Activated CD4-positive, alpha-beta memory T cell treated with anti-CD3 and anti-CD28 coated beads for 36 hours (primary cell): ENCODE measurements at regions not wholly inside any gene's neighbourhood (a gene's known extent, or its start where the extent isn't known, plus 50 kb on each side); places are given as distances from the start of the nearest gene placed in this dataset.
"Not testable (repeated sequence)": the region's sequence is repeated elsewhere in the genome, so short reads cannot be mapped to it uniquely, and the experiment has no call there.

Source experiments
- CTCF ChIA-PET: fragments of 350-600 bp; sonication (Branson Sonifier 250); formaldehyde crosslinking; loops from one replicate; lab custom pipeline; 2021; ENCODE audit warnings: antibody characterized with exemption, inconsistent platforms; lab: Charles Lee
- POLR2A ChIA-PET: fragments of 350-600 bp; sonication (Branson Sonifier 250); formaldehyde crosslinking; loops from one replicate; lab custom pipeline; 2021; ENCODE audit warnings: antibody characterized with exemption; lab: Charles Lee
- DNase-seq: peaks from one replicate; pipeline ENCODE4 v3.0.0-alpha.2; 2020
- H3K27ac Mint-ChIP-seq: one replicate; pipeline ENCODE4 v1.8.0; 2021; ENCODE audit warnings: mixed read lengths
- H3K27me3 Mint-ChIP-seq: one replicate; pipeline ENCODE4 v1.8.0; 2021; ENCODE audit warnings: mixed read lengths
- H3K36me3 Mint-ChIP-seq: one replicate; pipeline ENCODE4 v1.8.0; 2021; ENCODE audit warnings: mixed read lengths
- H3K4me1 Mint-ChIP-seq: one replicate; pipeline ENCODE4 v1.8.0; 2021; ENCODE audit warnings: low read depth, mixed read lengths
- H3K4me3 Mint-ChIP-seq: one replicate; pipeline ENCODE4 v1.8.0; 2021; ENCODE audit warnings: mild to moderate bottlenecking, mixed read lengths
- H3K9me3 Mint-ChIP-seq: one replicate; pipeline ENCODE4 v1.8.0; 2021; ENCODE audit warnings: mixed read lengths
- intact Hi-C: fragments of 100-400 bp; cut with micrococcal nuclease; formaldehyde crosslinking; loops from one replicate; pipeline ENCODE4 v1.15.1; 2023

DNA sequence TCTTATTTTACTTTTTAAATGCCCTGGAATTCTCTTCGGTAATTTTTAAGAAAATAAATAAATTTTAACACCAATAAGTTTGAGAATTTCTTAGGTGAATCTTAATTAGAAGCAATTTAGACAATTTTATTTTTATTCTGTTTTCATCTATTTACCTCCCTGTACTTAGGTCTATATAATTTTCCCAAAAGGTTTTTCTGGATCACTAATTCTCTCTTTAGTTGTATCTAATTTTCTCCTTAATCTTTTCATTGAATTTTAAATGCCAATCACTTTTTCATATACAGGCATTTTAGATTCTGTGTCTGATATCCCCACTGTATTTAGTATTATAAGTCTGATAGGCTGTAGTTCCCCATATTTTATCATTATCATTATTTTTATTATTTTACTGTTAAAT lies 845.3 kb downstream of the TRIML1 start:
- Mint-ChIP-seq H3K4me1 (no peaks in the 10 kb centered on the region), H3K9me3 (peaks cover 7% of the 10 kb centered on the region), H3K4me3 (no peak overlapping the region), H3K27ac (no peak overlapping the region), H3K27me3 (no peaks in the 10 kb centered on the region), H3K36me3 (no peaks in the 10 kb centered on the region)
- POLR2A ChIA-PET, result no interaction called here
- intact Hi-C loops, result no loop called here
- CTCF ChIA-PET, result no interaction called here
- no peak for DNase-seq

DNA sequence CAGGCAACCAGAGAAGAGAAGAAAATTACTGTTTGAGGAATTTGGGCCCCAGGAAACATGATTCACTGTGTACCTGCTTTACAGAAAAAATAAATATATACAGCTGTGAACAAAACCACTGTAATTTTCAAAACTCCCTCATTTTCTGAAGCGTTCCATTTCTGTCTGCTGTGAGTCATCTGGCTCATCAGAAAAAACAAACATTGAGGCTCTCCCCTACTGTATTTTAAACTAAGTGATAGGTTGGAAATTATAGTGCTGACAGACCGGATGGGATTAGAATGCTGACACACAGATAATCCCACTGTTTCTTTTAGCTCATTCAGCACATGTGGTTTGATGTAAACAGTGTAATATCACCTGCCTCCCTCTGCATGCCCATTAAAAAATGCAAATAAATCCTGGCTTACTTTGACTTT lies 847.0 kb downstream of the TRIML1 start:
- Mint-ChIP-seq H3K36me3 (no peaks in the 10 kb centered on the region), H3K4me3 (no peak overlapping the region), H3K4me1 (no peaks in the 10 kb centered on the region), H3K9me3 (peaks cover 7% of the 10 kb centered on the region), H3K27ac (no peak overlapping the region), H3K27me3 (no peaks in the 10 kb centered on the region)
- ChIA-PET CTCF (no interaction called here), POLR2A (no interaction called here)
- intact Hi-C loops, result no loop called here
- no peak for DNase-seq

DNA sequence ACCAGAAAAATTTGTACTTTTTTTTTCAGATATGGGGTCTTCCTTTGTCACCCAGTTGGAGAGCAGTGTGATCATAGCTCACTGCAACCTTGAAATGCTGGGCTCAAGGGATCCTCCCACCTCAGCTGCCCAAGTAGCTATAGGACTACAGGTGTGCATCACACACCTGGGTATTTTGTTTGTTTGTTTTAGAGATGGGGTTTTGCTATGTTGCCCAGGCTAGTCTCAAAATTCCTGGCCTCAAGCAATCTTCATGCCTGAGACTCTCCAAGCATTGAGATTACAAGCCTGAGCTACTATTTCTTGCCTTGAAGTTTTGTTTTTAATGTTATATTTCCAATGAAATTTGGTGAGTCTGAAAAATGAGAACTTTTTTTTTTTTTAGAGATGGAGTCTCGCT lies 847.8 kb downstream of the TRIML1 start:
- Mint-ChIP-seq H3K4me1 (no peaks in the 10 kb centered on the region), H3K27ac (no peak overlapping the region), H3K27me3 (no peaks in the 10 kb centered on the region), H3K9me3 (peaks cover 7% of the 10 kb centered on the region), H3K36me3 (no peaks in the 10 kb centered on the region), H3K4me3 (no peak overlapping the region)
- ChIA-PET POLR2A (no interaction called here), CTCF (no interaction called here)
- DNase-seq, result no peak
- intact Hi-C loops, result no loop called here

DNA sequence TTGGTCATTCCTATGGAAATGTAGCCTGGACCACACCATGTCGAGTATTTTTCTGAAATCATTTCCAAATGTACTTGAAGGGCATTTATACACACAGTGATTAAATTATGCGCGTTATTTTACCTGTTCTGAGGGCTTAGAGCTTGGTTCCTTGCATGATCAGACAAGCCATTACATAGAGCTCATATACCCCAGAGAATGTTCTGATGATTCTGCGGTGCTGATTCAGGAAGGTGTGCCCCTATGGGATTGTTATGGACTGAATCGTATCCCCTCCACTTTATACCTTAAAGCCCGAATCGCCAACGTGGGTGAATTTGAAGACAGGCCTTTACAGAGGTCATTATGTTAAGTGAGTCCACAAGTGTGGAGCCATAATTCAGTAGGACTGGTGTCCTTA lies 848.9 kb downstream of the TRIML1 start:
- Mint-ChIP-seq H3K4me1 (no peaks in the 10 kb centered on the region), H3K27me3 (no peaks in the 10 kb centered on the region), H3K4me3 (no peak overlapping the region), H3K36me3 (no peaks in the 10 kb centered on the region), H3K9me3 (peaks cover 10% of the 10 kb centered on the region), H3K27ac (no peak overlapping the region)
- DNase-seq, result no peak
- ChIA-PET POLR2A (no interaction called here), CTCF (no interaction called here)
- intact Hi-C loops, result no loop called here

DNA sequence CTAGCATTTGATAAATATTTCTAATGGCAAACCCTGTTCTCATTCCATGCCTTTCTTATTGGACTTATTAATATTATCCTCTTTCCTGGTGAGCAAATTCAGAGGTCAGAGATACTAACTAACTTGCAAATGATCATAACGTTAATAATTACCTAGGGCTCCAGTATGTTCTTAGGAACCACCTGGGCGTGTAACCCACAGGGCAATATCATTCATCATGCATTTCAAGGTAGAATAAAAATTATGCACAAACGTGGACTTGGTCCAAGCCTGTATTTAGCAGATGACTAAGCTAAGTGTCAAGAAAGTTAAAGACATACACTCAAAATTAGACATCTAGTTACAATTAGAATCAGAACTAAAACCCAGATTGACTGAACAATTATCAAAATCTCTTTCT lies 850.1 kb downstream of the TRIML1 start:
- peaks cover 14% of the 10 kb centered on the region for H3K9me3 Mint-ChIP-seq
- no peaks in the 10 kb centered on the region for H3K27me3 Mint-ChIP-seq
- no peaks in the 10 kb centered on the region for H3K4me1 Mint-ChIP-seq
- ChIA-PET CTCF (no interaction called here), POLR2A (no interaction called here)
- H3K27ac Mint-ChIP-seq, result no peak overlapping the region
- H3K4me3 Mint-ChIP-seq, result no peak overlapping the region
- DNase-seq, result no peak
- no peaks in the 10 kb centered on the region for H3K36me3 Mint-ChIP-seq
- intact Hi-C loops, result no loop called here

DNA sequence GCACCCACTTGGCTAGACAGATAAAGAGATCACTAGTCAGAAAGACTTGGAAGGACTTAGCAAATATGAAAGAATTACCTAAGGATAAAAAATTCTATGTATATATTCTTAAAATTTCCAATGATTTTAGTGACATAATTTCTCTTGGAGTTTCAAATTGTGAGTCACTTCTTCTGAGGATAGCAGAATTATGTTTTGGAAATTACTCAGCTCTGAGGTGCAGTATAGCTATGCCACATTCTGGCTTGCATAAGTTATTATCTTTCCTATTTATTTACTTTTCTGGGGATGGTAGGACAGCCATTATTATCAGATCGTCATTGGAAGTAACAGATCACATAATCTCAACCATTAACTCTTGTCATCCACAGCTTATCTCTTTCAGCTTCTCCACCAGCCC lies 853.5 kb downstream of the TRIML1 start:
- Mint-ChIP-seq H3K4me3 (no peak overlapping the region), H3K9me3 (peaks cover 13% of the 10 kb centered on the region), H3K36me3 (no peaks in the 10 kb centered on the region), H3K27me3 (no peaks in the 10 kb centered on the region), H3K27ac (no peak overlapping the region), H3K4me1 (no peaks in the 10 kb centered on the region)
- DNase-seq, result no peak
- ChIA-PET POLR2A (no interaction called here), CTCF (interaction anchor here (0.6 kb wide), 1 partner anchor 29 kb away, joined by 3 read pairs; no protein-coding TSS in a partner anchor)
- intact Hi-C loops, result no loop called here

DNA sequence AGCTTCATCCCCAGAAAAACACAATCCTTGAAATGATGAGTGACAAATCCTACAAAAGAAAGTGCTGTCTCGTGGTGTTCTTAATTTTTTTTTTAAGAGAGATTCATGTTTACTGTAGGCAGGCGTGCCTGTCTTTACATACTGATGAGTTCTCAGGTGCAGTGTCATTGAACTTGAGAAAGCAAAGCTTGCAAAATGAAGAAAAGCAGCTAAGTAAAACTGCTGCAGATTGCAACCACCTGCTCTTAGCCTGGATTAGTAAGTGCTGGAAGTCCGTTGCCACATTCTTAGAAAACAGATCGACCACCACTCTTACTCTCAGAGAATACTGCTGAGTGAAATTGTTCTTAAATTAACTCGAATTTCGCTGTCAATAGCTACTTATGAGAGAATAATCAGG lies 854.6 kb downstream of the TRIML1 start:
- intact Hi-C loops, result no loop called here
- POLR2A ChIA-PET, result no interaction called here
- Mint-ChIP-seq H3K36me3 (no peaks in the 10 kb centered on the region), H3K4me1 (no peaks in the 10 kb centered on the region), H3K27me3 (no peaks in the 10 kb centered on the region), H3K27ac (no peak overlapping the region), H3K4me3 (no peak overlapping the region), H3K9me3 (peaks cover 11% of the 10 kb centered on the region)
- CTCF ChIA-PET, result no interaction called here
- DNase-seq, result no peak

DNA sequence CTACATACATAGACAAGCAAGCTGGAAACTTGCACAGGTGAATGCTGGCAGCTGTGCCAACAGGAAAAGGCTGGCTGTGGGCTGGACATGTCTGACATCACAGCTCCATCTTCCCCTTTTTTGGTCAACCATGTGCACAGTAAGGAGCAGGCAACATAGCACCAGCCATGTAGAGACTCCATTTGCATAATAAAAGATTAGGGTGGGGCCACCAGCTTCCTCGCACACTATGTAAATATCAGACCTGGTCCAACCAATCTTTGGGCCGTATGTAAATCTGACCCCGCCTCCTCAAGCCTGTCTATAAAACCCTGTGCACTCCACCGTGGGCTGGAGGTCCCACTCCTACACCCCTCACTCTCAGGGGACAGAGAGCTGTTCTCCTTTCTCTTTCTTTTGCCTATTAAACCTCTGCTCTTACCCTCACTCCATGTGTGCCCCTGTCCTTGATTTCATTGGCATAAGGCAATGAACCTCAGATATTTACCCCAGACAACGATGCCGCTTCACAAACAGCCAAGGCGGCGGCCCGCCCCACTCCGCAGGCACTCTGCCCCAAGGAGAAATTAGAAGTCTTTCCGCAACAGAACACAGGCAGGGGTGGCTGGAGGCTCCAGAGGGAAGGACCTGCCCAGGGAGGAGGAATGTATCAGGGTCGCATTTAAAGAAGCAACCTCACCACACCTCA lies 862.2 kb downstream of the TRIML1 start:
- ChIA-PET POLR2A (no interaction called here), CTCF (no interaction called here)
- no peaks in the 10 kb centered on the region for H3K4me1 Mint-ChIP-seq
- intact Hi-C loops, result no loop called here
- H3K4me3 Mint-ChIP-seq, result no peak overlapping the region
- H3K9me3 Mint-ChIP-seq, result peaks cover 19% of the 10 kb centered on the region
- H3K27ac Mint-ChIP-seq, result no peak overlapping the region
- H3K27me3 Mint-ChIP-seq, result no peaks in the 10 kb centered on the region
- H3K36me3 Mint-ChIP-seq, result no peaks in the 10 kb centered on the region
- no peak for DNase-seq

DNA sequence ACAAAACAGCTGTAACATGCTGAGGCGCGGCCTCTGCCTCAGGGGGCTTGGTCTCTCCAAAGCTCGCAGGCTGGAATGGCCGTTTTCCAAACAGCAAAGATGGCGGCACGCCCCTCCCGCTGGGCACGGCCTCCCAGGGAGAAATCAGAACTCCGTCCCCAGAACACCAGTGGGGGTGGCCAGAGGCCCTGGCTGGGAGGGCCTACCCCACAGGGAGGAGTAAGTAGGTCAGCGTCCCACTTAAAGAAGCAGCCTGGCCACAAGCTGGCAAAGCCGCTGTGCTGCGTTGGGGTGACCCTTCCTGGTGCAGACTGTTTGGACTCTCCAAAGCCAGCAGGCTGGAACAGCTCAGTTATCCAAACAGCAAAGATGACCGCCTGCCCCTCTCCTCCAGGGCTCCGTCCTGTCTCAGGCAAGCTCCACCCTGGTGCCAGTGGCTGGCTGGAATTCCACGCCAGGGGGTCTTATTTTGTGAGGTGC lies 862.8 kb downstream of the TRIML1 start:
- CTCF ChIA-PET, result no interaction called here
- H3K27me3 Mint-ChIP-seq, result no peaks in the 10 kb centered on the region
- DNase-seq, result no peak
- no peaks in the 10 kb centered on the region for H3K36me3 Mint-ChIP-seq
- peaks cover 19% of the 10 kb centered on the region for H3K9me3 Mint-ChIP-seq
- no peak overlapping the region for H3K4me3 Mint-ChIP-seq
- intact Hi-C loops, result no loop called here
- no peak overlapping the region for H3K27ac Mint-ChIP-seq
- no peaks in the 10 kb centered on the region for H3K4me1 Mint-ChIP-seq
- POLR2A ChIA-PET, result no interaction called here

DNA sequence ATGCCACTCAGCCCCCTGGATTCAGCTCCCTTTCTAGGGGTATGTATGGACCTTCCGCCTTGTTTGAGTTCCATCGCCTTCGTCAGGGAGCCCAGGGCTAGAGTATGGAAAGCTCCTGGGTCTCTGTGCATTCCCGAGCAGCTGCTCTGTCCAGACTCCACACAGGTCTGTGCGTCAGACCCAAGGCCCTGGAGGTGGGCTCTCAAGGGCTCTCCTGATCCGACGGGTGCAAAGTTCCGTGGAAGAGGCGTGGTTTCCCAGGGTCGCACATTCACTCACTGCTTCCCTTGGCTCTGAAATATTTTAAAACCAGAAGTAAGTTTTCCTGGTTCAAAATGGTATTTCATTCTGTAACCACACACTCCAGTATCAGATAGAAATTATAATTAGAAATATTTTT lies 863.2 kb downstream of the TRIML1 start:
- no peaks in the 10 kb centered on the region for H3K36me3 Mint-ChIP-seq
- no peak overlapping the region for H3K27ac Mint-ChIP-seq
- H3K4me3 Mint-ChIP-seq, result no peak overlapping the region
- DNase-seq, result no peak
- no peaks in the 10 kb centered on the region for H3K4me1 Mint-ChIP-seq
- H3K9me3 Mint-ChIP-seq, result peaks cover 19% of the 10 kb centered on the region
- ChIA-PET CTCF (no interaction called here), POLR2A (no interaction called here)
- H3K27me3 Mint-ChIP-seq, result no peaks in the 10 kb centered on the region
- intact Hi-C loops, result no loop called here

DNA sequence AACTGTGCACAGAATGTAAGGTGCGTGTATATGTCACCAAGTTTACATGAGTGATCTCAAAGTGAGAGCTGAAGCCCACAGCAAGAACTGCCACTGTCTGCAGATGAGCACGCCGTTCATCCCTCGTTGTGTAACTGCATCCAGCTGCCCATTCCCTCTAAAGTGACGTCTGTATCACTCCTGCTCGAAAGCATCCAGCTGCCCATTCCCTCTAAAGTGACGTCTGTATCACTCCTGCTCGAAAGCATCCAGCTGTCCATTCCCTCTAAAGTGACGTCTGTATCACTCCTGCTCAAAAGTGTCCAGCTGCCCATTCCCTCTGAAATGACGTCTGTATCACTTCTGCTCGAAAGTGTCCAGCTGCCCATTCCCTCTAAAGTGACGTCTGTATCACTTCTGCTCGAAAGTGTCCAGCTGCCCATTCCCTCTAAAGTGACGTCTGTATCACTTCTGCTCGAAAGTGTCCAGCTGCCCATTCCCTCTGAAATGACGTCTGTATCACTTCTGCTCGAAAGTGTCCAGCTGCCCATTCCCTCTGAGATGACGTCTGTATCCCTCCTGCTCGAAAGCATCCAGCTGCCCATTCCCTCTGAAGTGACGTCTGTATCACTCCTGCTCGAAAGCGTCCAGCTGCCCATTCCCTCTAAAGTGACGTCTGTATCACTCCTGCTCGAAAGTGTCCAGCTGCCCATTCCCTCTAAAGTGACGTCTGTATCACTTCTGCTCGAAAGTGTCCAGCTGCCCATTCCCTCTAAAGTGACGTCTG lies 871.4 kb downstream of the TRIML1 start:
- H3K27ac Mint-ChIP-seq, result not testable (repeated sequence)

DNA sequence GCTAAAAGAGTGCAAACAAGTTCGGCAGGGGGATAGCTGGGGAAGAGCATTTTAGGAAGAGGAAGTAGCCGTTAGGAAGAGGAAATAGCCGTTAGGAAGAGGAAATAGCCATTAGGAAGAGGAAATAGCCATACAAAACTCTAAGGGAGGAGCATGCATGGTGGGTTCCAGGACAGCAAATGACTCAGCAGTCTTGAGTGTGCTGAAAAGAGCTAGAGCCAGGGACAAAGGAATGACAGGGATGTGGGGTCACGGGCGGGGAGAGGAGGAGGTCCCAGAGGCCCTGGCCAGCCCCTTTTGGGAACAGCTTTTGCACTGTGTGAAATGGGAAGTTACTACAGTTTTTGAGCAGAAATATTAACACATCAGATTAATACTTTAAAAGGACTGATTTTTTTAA lies 882.6 kb downstream of the TRIML1 start:
- CTCF ChIA-PET, result interaction anchor here (0.5 kb wide), 1 partner anchor 30 kb away, joined by 3 read pairs; no protein-coding TSS in a partner anchor
- no peaks in the 10 kb centered on the region for H3K27me3 Mint-ChIP-seq
- H3K4me1 Mint-ChIP-seq, result no peaks in the 10 kb centered on the region
- POLR2A ChIA-PET, result no interaction called here
- peaks cover 8% of the 10 kb centered on the region for H3K9me3 Mint-ChIP-seq
- H3K27ac Mint-ChIP-seq, result no peak overlapping the region
- intact Hi-C loops, result no loop called here
- H3K4me3 Mint-ChIP-seq, result no peak overlapping the region
- DNase-seq, result no peak
- H3K36me3 Mint-ChIP-seq, result no peaks in the 10 kb centered on the region

More for the DNA sequence above, 871.4 kb downstream of the TRIML1 start:
- CTCF ChIA-PET, H3K36me3 Mint-ChIP-seq, H3K4me1 Mint-ChIP-seq, DNase-seq, intact Hi-C loops, H3K4me3 Mint-ChIP-seq, H3K27me3 Mint-ChIP-seq, POLR2A ChIA-PET: not testable (repeated sequence)
- H3K9me3 Mint-ChIP-seq, result peaks cover 11% of the 10 kb centered on the region
